Uterus (tissue), 2 donors: ENCODE measurements at regions not wholly inside any gene's neighbourhood (a gene's known extent, or its start where the extent isn't known, plus 50 kb on each side); places are given as distances from the start of the nearest gene placed in this dataset.

ENCODE experiments used
- POLR2A ChIP-seq, 2 donors: fragments of 450-650 bp; IDR thresholded peaks; one replicate each; pipeline ENCODE4 v1.6.1; 2016; ENCODE audit warnings: antibody characterized with exemption in 2 of 2, mild to moderate bottlenecking in 1 of 2, moderate library complexity in 1 of 2
- TF ChIP-seq, protein P1 (sequence below), 4 experiments: fragments of 200-600 bp in 2 of 4; fragments of 450-650 bp in 2 of 4; sonication (generic) in 2 of 4; IDR thresholded peaks; one replicate each; pipeline ENCODE4 v1.5.1; 2016 to 2019; ENCODE audit warnings: antibody characterized with exemption in 4 of 4, mild to moderate bottlenecking in 2 of 4, moderate library complexity in 1 of 4

DNA sequence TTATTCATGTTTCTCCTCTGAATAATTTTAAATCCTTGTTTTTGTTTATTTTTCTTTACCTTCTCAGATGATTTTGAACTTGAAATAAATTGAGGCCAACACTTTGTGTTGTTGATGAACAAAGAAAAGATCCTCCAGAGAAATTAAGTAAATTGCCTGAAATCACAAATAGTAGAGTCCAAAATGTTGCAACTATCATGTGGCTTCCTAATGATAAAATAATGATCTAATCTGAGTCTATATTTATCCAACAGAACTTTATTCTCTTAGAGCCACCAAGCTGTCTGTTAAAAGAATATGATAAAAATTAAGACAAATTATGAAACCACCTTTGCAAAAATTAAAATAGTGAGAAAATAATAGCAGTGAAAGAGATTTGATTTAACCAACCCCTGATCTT, 132.2 kb upstream of the SPEF2 start:
- no peak for TF ChIP-seq POLR2A (IDR thresholded peaks at IDR 0.05)
- TF ChIP-seq, protein P1, sequence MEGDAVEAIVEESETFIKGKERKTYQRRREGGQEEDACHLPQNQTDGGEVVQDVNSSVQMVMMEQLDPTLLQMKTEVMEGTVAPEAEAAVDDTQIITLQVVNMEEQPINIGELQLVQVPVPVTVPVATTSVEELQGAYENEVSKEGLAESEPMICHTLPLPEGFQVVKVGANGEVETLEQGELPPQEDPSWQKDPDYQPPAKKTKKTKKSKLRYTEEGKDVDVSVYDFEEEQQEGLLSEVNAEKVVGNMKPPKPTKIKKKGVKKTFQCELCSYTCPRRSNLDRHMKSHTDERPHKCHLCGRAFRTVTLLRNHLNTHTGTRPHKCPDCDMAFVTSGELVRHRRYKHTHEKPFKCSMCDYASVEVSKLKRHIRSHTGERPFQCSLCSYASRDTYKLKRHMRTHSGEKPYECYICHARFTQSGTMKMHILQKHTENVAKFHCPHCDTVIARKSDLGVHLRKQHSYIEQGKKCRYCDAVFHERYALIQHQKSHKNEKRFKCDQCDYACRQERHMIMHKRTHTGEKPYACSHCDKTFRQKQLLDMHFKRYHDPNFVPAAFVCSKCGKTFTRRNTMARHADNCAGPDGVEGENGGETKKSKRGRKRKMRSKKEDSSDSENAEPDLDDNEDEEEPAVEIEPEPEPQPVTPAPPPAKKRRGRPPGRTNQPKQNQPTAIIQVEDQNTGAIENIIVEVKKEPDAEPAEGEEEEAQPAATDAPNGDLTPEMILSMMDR (IDR thresholded peaks at IDR 0.05), result no peak
